HEK293 (cell line): ENCODE measurements at regions not wholly inside any gene's neighbourhood (a gene's known extent, or its start where the extent isn't known, plus 50 kb on each side); places are given as distances from the start of the nearest gene placed in this dataset.

Experiments
- CTCF ChIA-PET: fragments of 350-600 bp; formaldehyde crosslinking; extraction: SDS; loops from one replicate; lab custom pipeline; 2021; ENCODE audit warnings: antibody characterized with exemption; lab: Yijun Ruan, JAX
- POLR2A ChIA-PET: fragments of 300-600 bp; formaldehyde crosslinking; extraction: SDS; loops from one replicate; lab custom pipeline; 2020; ENCODE audit warnings: antibody characterized with exemption, inconsistent platforms; lab: Yijun Ruan, JAX
- H3K27ac ChIP-seq: fragments of 200-500 bp; sonication (Bioruptor generic); 2 replicates; pipeline ENCODE4 v1.5.1; 2014; ENCODE audit warnings: low read depth, low read length, control low read depth, inconsistent platforms; ENCODE audit errors: extremely low read depth
- H3K36me3 ChIP-seq, 2 experiments: fragments of 200-500 bp in 1 of 2; sonication (Bioruptor generic) in 1 of 2; 1 replicate in 1 of 2; 2 replicates in 1 of 2; pipeline ENCODE4 v1.5.1; 2014 to 2017; ENCODE audit warnings: inconsistent platforms in 2 of 2, low read length in 2 of 2; ENCODE audit not compliant: control insufficient read depth in 2 of 2, insufficient read depth in 1 of 2
- H3K4me1 ChIP-seq: fragments of 200-500 bp; sonication (Bioruptor generic); 2 replicates; pipeline ENCODE4 v1.5.1; 2014; ENCODE audit warnings: mild to moderate bottlenecking, low read length, inconsistent platforms; ENCODE audit not compliant: control insufficient read depth, insufficient read depth
- H3K4me3 ChIP-seq: 2 replicates; pipeline ENCODE4 v1.5.1; 2011; ENCODE audit warnings: low read depth, mild to moderate bottlenecking, control low read depth, low read length, moderate library complexity
- H3K9me3 ChIP-seq: fragments of 200-500 bp; sonication (Bioruptor generic); 2 replicates; pipeline ENCODE4 v1.5.1; 2014; ENCODE audit warnings: low read depth, low read length, inconsistent platforms; ENCODE audit not compliant: control insufficient read depth, insufficient read depth
- AEBP2 ChIP-seq: fragments of 450-650 bp; formaldehyde crosslinking; IDR thresholded peaks from 2 replicates; pipeline ENCODE4 v1.5.1; 2016; ENCODE audit warnings: missing biosample characterization, missing genetic modification characterization, borderline replicate concordance
- EGR2 ChIP-seq: fragments of 450-650 bp; formaldehyde crosslinking; IDR thresholded peaks from 2 replicates; pipeline ENCODE4 v1.5.1; 2016; ENCODE audit warnings: low read depth, missing biosample characterization, missing genetic modification characterization
- IKZF3 ChIP-seq: fragments of 450-650 bp; IDR thresholded peaks from 2 replicates; pipeline ENCODE4 v1.5.0; 2018; ENCODE audit warnings: missing biosample characterization, mild to moderate bottlenecking, missing genetic modification characterization, moderate library complexity
- KLF16 ChIP-seq: fragments of 450-650 bp; formaldehyde crosslinking; IDR thresholded peaks from 2 replicates; pipeline ENCODE4 v1.5.1; 2017; ENCODE audit warnings: missing biosample characterization, missing genetic modification characterization
- PATZ1 ChIP-seq: fragments of 450-650 bp; formaldehyde crosslinking; IDR thresholded peaks from 2 replicates; pipeline ENCODE4 v1.5.1; 2016; ENCODE audit warnings: missing biosample characterization, missing genetic modification characterization
- PRDM4 ChIP-seq: fragments of 450-650 bp; formaldehyde crosslinking; IDR thresholded peaks from 2 replicates; pipeline ENCODE4 v1.5.1; 2017; ENCODE audit warnings: missing biosample characterization, missing genetic modification characterization
- SP3 ChIP-seq: fragments of 450-650 bp; formaldehyde crosslinking; IDR thresholded peaks from 2 replicates; pipeline ENCODE4 v1.5.1; 2016; ENCODE audit warnings: missing biosample characterization, missing genetic modification characterization
- TCF7L2 ChIP-seq: IDR thresholded peaks from 2 replicates; pipeline ENCODE4 v1.6.1; 2011; ENCODE audit warnings: low read depth, mild to moderate bottlenecking, inconsistent platforms, low read length, moderate library complexity, borderline replicate concordance
- ZBTB1 ChIP-seq: fragments of 450-650 bp; formaldehyde crosslinking; IDR thresholded peaks from 2 replicates; pipeline ENCODE4 v1.5.1; 2016; ENCODE audit warnings: missing biosample characterization, missing genetic modification characterization
- ZNF10 ChIP-seq: fragments of 450-650 bp; formaldehyde crosslinking; IDR thresholded peaks from 2 replicates; pipeline ENCODE4 v1.5.1; 2017; ENCODE audit warnings: missing biosample characterization, missing genetic modification characterization
- ZNF148 ChIP-seq: fragments of 450-650 bp; formaldehyde crosslinking; IDR thresholded peaks from 2 replicates; pipeline ENCODE4 v1.5.0; 2017; ENCODE audit warnings: missing biosample characterization, missing genetic modification characterization, borderline replicate concordance
- ZNF174 ChIP-seq: fragments of 450-650 bp; formaldehyde crosslinking; IDR thresholded peaks from 2 replicates; pipeline ENCODE4 v1.5.0; 2017; ENCODE audit warnings: missing biosample characterization, mild to moderate bottlenecking, missing genetic modification characterization
- ZNF175 ChIP-seq: fragments of 450-650 bp; formaldehyde crosslinking; IDR thresholded peaks from 2 replicates; pipeline ENCODE4 v1.5.1; 2016; ENCODE audit warnings: missing biosample characterization, missing genetic modification characterization
- ZNF184 ChIP-seq: fragments of 450-650 bp; IDR thresholded peaks from 2 replicates; pipeline ENCODE4 v1.5.1; 2018; ENCODE audit warnings: missing biosample characterization, mild to moderate bottlenecking, missing genetic modification characterization
- ZNF221 ChIP-seq: fragments of 450-650 bp; formaldehyde crosslinking; IDR thresholded peaks from 2 replicates; pipeline ENCODE4 v1.5.1; 2017; ENCODE audit warnings: missing biosample characterization, missing genetic modification characterization, borderline replicate concordance
- ZNF335 ChIP-seq: fragments of 450-650 bp; formaldehyde crosslinking; conservative IDR thresholded peaks from 2 replicates; pipeline ENCODE4 v1.5.1; 2016; ENCODE audit warnings: missing biosample characterization, missing genetic modification characterization
- ZNF416 ChIP-seq: fragments of 450-650 bp; formaldehyde crosslinking; IDR thresholded peaks from 2 replicates; pipeline ENCODE4 v1.5.1; 2016; ENCODE audit warnings: missing biosample characterization, missing genetic modification characterization
- ZNF426 ChIP-seq: fragments of 450-650 bp; formaldehyde crosslinking; IDR thresholded peaks from 2 replicates; pipeline ENCODE4 v1.5.1; 2017; ENCODE audit warnings: missing biosample characterization, missing genetic modification characterization, mild to moderate bottlenecking, inconsistent platforms, moderate library complexity
- ZNF548 ChIP-seq: fragments of 450-650 bp; formaldehyde crosslinking; IDR thresholded peaks from 2 replicates; pipeline ENCODE4 v1.5.1; 2016; ENCODE audit warnings: missing biosample characterization, missing genetic modification characterization
- ZNF571 ChIP-seq: fragments of 450-650 bp; formaldehyde crosslinking; IDR thresholded peaks from 2 replicates; pipeline ENCODE4 v1.5.0; 2017; ENCODE audit warnings: missing biosample characterization, missing genetic modification characterization
- ZNF621 ChIP-seq: fragments of 450-650 bp; formaldehyde crosslinking; IDR thresholded peaks from 2 replicates; pipeline ENCODE4 v1.5.1; 2017; ENCODE audit warnings: missing biosample characterization, missing genetic modification characterization
- ZNF623 ChIP-seq: fragments of 450-650 bp; formaldehyde crosslinking; IDR thresholded peaks from 2 replicates; pipeline ENCODE4 v1.5.1; 2016; ENCODE audit warnings: missing biosample characterization, missing genetic modification characterization
- ZNF629 ChIP-seq: fragments of 450-650 bp; formaldehyde crosslinking; IDR thresholded peaks from 2 replicates; pipeline ENCODE4 v1.5.1; 2017; ENCODE audit warnings: missing biosample characterization, missing genetic modification characterization
- ZNF707 ChIP-seq: fragments of 450-650 bp; formaldehyde crosslinking; IDR thresholded peaks from 2 replicates; pipeline ENCODE4 v1.5.1; 2016; ENCODE audit warnings: missing biosample characterization, missing genetic modification characterization
- ZNF776 ChIP-seq: fragments of 450-650 bp; formaldehyde crosslinking; IDR thresholded peaks from 2 replicates; pipeline ENCODE4 v1.5.0; 2017; ENCODE audit warnings: missing biosample characterization, missing genetic modification characterization, borderline replicate concordance
- ZNF777 ChIP-seq: fragments of 450-650 bp; formaldehyde crosslinking; IDR thresholded peaks from 2 replicates; pipeline ENCODE4 v1.5.1; 2017; ENCODE audit warnings: missing biosample characterization, missing genetic modification characterization, borderline replicate concordance
- ZSCAN16 ChIP-seq: fragments of 450-650 bp; formaldehyde crosslinking; IDR thresholded peaks from 2 replicates; pipeline ENCODE4 v1.5.1; 2016; ENCODE audit warnings: missing biosample characterization, missing genetic modification characterization

GRCh38 chr5:25579111-25579510 lies 934.3 kb upstream of the CDH10 start:
- H3K4me3 ChIP-seq, result no peak overlapping the region
- no peaks in the 10 kb centered on the region for H3K36me3 ChIP-seq
- no peaks in the 10 kb centered on the region; the same call in 1 of the 2 replicates for H3K9me3 ChIP-seq
- ChIA-PET POLR2A (no interaction called here), CTCF (no interaction called here)
- H3K27ac ChIP-seq, result no peak overlapping the region
- no peaks in the 10 kb centered on the region for H3K4me1 ChIP-seq
- TF ChIP-seq EGR2 (tag by site-specific recombination) (no peak), ZNF571 (no peak), ZNF184 (no peak), ZNF629 (tag by site-specific recombination) (no peak)
- TF ChIP-seq, all 188 proteins: peak for 0

GRCh38 chr5:25573691-25574090 lies 928.9 kb upstream of the CDH10 start:
- Histone ChIP-seq H3K36me3 (no peaks in the 10 kb centered on the region), H3K27ac (no peak overlapping the region), H3K4me3 (no peak overlapping the region), H3K9me3 (no peaks in the 10 kb centered on the region), H3K4me1 (no peaks in the 10 kb centered on the region)
- CTCF ChIA-PET, result no interaction called here
- POLR2A ChIA-PET, result no interaction called here
- no peak for TF ChIP-seq ZNF221 (tag by site-specific recombination)
- no peak for TF ChIP-seq SP3 (tag by site-specific recombination)
- TF ChIP-seq AEBP2 (tag by site-specific recombination), result no peak
- no peak for TF ChIP-seq ZNF707 (tag by site-specific recombination)
- TF ChIP-seq ZNF623, result no peak
- TF ChIP-seq ZNF621, result no peak
- no peak for TF ChIP-seq IKZF3
- TF ChIP-seq ZNF174 (tag by site-specific recombination), result no peak
- no peak for TF ChIP-seq TCF7L2
- TF ChIP-seq PATZ1 (tag by site-specific recombination), result no peak
- TF ChIP-seq ZNF776, result no peak
- TF ChIP-seq ZNF777 (tag by site-specific recombination), result no peak
- no peak for TF ChIP-seq PRDM4

GRCh38 chr5:25570067-25570583 lies 925.3 kb upstream of the CDH10 start:
- H3K27ac ChIP-seq, result no peak overlapping the region
- ChIA-PET POLR2A (no interaction called here), CTCF (interaction anchor here (0.6 kb wide), 1 partner anchor 1396 kb away, joined by 3 read pairs; no protein-coding TSS in a partner anchor)
- no peaks in the 10 kb centered on the region for H3K36me3 ChIP-seq
- no peak overlapping the region for H3K4me3 ChIP-seq
- no peaks in the 10 kb centered on the region for H3K9me3 ChIP-seq
- no peaks in the 10 kb centered on the region for H3K4me1 ChIP-seq
- TF ChIP-seq ZNF426 (tag by site-specific recombination), result no peak
- TF ChIP-seq ZNF548 (tag by site-specific recombination), result no peak
- no peak for TF ChIP-seq ZBTB1 (tag by site-specific recombination)
- TF ChIP-seq ZNF148 (tag by site-specific recombination), result no peak
- TF ChIP-seq ZSCAN16 (tag by site-specific recombination), result no peak
- TF ChIP-seq KLF16 (tag by site-specific recombination), result no peak
- TF ChIP-seq ZNF10, result no peak
- TF ChIP-seq ZNF416 (tag by site-specific recombination), result no peak
- TF ChIP-seq ZNF175 (tag by site-specific recombination), result no peak
- no peak for TF ChIP-seq ZNF335
- no peak for TF ChIP-seq ZNF571
